Tibial artery (tissue), 4 donors: ENCODE measurements at regions not wholly inside any gene's neighbourhood (a gene's known extent, or its start where the extent isn't known, plus 50 kb on each side); places are given as distances from the start of the nearest gene placed in this dataset.
A peak's percentile ranks its signal among the peaks of the same experiment; 100 is the strongest.
"Not testable (repeated sequence)": the region's sequence is repeated elsewhere in the genome, so short reads cannot be mapped to it uniquely, and the experiment has no call there.

ENCODE experiments used
- DNase-seq, 2 donors: peaks; one replicate each; pipeline ENCODE4 v3.0.0-alpha.2; 2019
- H3K27ac ChIP-seq, 2 donors: fragments of 200-600 bp; sonication (generic) in 1 of 2; 1 replicate in 1 of 2; 2 replicates in 1 of 2; pipeline ENCODE4 v1.5.1; 2018 to 2019; ENCODE audit warnings: mild to moderate bottlenecking in 1 of 2
- H3K27me3 ChIP-seq, 2 donors: fragments of 200-600 bp; sonication (generic) in 1 of 2; one replicate each; pipeline versions ENCODE4 v1.5.1 to v1.6.0; 2016 to 2019
- H3K36me3 ChIP-seq, 3 donors: fragments of 200-600 bp; sonication (generic) in 2 of 3; one replicate each; pipeline ENCODE4 v1.5.1; 2016 to 2019; ENCODE audit warnings: mild to moderate bottlenecking in 2 of 3
- H3K4me1 ChIP-seq, 4 donors: fragments of 200-600 bp; sonication (generic) in 2 of 4; 1 replicate in 3 of 4; 2 replicates in 1 of 4; pipeline ENCODE4 v1.5.1; 2016 to 2019
- H3K4me3 ChIP-seq, 2 donors: fragments of 200-600 bp; sonication (generic) in 1 of 2; 1 replicate in 1 of 2; 2 replicates in 1 of 2; pipeline ENCODE4 v1.5.1; 2018 to 2019; ENCODE audit warnings: mild to moderate bottlenecking in 2 of 2
- H3K9me3 ChIP-seq, 3 donors: fragments of 200-600 bp; sonication (generic) in 1 of 3; one replicate each; pipeline ENCODE4 v1.5.1; 2016 to 2019
- CTCF ChIP-seq, 2 experiments: fragments of 200-600 bp in 1 of 2; fragments of 450-650 bp in 1 of 2; IDR thresholded peaks; one replicate each; pipeline ENCODE4 v1.5.1; 2017 to 2019; ENCODE audit warnings: antibody characterized with exemption in 2 of 2, mild to moderate bottlenecking in 1 of 2, moderate library complexity in 1 of 2
- intact Hi-C: fragments of 100-400 bp; cut with DNase I; formaldehyde crosslinking; loops from one replicate; pipeline ENCODE4 v1.15.0; 2023; ENCODE audit warnings: low total_unique reads

- H3K4me1 ChIP-seq: no peaks in the 10 kb centered on the region
- no peaks in the 10 kb centered on the region for H3K27me3 ChIP-seq
- H3K36me3 ChIP-seq: no peaks in the 10 kb centered on the region
- DNase-seq: no peak
- intact Hi-C loops: no loop called here
- no peaks in the 10 kb centered on the region for H3K9me3 ChIP-seq
- TF ChIP-seq CTCF (IDR thresholded peaks at IDR 0.05): no peak
- no peak overlapping the region for H3K4me3 ChIP-seq
- H3K27ac ChIP-seq: no peak overlapping the region
Measured at GRCh38 chr7:20539201-20539600, 76.3 kb upstream of the ABCB5 start.

- Histone ChIP-seq H3K4me3 (no peak overlapping the region), H3K27me3 (no peaks in the 10 kb centered on the region), H3K4me1 (no peaks in the 10 kb centered on the region), H3K27ac (no peak overlapping the region), H3K36me3 (no peaks in the 10 kb centered on the region), H3K9me3 (no peaks in the 10 kb centered on the region)
- no peak for TF ChIP-seq CTCF (IDR thresholded peaks at IDR 0.05)
- DNase-seq: no peak
- intact Hi-C loops: no loop called here
Measured at GRCh38 chr7:20541608-20542349, 73.7 kb upstream of the ABCB5 start.

GRCh38 chr7:20542594-20542993 lies 72.9 kb upstream of the ABCB5 start:
- no peak overlapping the region for H3K4me3 ChIP-seq
- H3K27me3 ChIP-seq: no peaks in the 10 kb centered on the region
- no peaks in the 10 kb centered on the region for H3K4me1 ChIP-seq
- peak in 1 of 2 donors; percentile 57 for DNase-seq
- intact Hi-C loops: no loop called here
- H3K9me3 ChIP-seq: no peaks in the 10 kb centered on the region
- no peaks in the 10 kb centered on the region for H3K36me3 ChIP-seq
- H3K27ac ChIP-seq: no peak overlapping the region
- TF ChIP-seq CTCF (IDR thresholded peaks at IDR 0.05): no peak

GRCh38 chr7:20543500-20543899 lies 72.0 kb upstream of the ABCB5 start:
- intact Hi-C loops: no loop called here
- TF ChIP-seq CTCF (IDR thresholded peaks at IDR 0.05): no peak

GRCh38 chr7:20545016-20545415 lies 70.5 kb upstream of the ABCB5 start:
- intact Hi-C loops: no loop called here
- TF ChIP-seq CTCF (IDR thresholded peaks at IDR 0.05): no peak
- no peaks in the 10 kb centered on the region for H3K27me3 ChIP-seq
- H3K9me3 ChIP-seq: no peaks in the 10 kb centered on the region
- no peak for DNase-seq
- no peak overlapping the region for H3K27ac ChIP-seq
- no peaks in the 10 kb centered on the region for H3K36me3 ChIP-seq
- no peaks in the 10 kb centered on the region for H3K4me1 ChIP-seq
- no peak overlapping the region for H3K4me3 ChIP-seq

More at GRCh38 chr7:20543500-20543899, 72.0 kb upstream of the ABCB5 start:
- H3K27ac ChIP-seq: no peak overlapping the region
- H3K36me3 ChIP-seq: no peaks in the 10 kb centered on the region
- DNase-seq: no peak
- H3K27me3 ChIP-seq: no peaks in the 10 kb centered on the region
- H3K9me3 ChIP-seq: no peaks in the 10 kb centered on the region
- no peak overlapping the region for H3K4me3 ChIP-seq
- no peaks in the 10 kb centered on the region for H3K4me1 ChIP-seq

GRCh38 chr7:20546958-20547357 lies 68.5 kb upstream of the ABCB5 start:
- intact Hi-C loops, H3K27me3 ChIP-seq, H3K27ac ChIP-seq, DNase-seq, H3K4me3 ChIP-seq, H3K36me3 ChIP-seq, H3K4me1 ChIP-seq, H3K9me3 ChIP-seq: not testable (repeated sequence)
